ENCODE measurements at regions not wholly inside any gene's neighbourhood (a gene's known extent, or its start where the extent isn't known, plus 50 kb on each side); places are given as distances from the start of the nearest gene placed in this dataset.

GRCh38 chr7:72490301-72490700 lies 78.2 kb upstream of the CALN1 start:
- H3K9me3 ChIP-seq, result no peaks in the 10 kb centered on the region
- H3K4me3 ChIP-seq (ENCODE audit: low read depth, low read length), result no peak overlapping the region
- no peaks in the 10 kb centered on the region for H3K36me3 ChIP-seq
- no peaks in the 10 kb centered on the region for H3K27me3 ChIP-seq
- TF ChIP-seq, protein P1, sequence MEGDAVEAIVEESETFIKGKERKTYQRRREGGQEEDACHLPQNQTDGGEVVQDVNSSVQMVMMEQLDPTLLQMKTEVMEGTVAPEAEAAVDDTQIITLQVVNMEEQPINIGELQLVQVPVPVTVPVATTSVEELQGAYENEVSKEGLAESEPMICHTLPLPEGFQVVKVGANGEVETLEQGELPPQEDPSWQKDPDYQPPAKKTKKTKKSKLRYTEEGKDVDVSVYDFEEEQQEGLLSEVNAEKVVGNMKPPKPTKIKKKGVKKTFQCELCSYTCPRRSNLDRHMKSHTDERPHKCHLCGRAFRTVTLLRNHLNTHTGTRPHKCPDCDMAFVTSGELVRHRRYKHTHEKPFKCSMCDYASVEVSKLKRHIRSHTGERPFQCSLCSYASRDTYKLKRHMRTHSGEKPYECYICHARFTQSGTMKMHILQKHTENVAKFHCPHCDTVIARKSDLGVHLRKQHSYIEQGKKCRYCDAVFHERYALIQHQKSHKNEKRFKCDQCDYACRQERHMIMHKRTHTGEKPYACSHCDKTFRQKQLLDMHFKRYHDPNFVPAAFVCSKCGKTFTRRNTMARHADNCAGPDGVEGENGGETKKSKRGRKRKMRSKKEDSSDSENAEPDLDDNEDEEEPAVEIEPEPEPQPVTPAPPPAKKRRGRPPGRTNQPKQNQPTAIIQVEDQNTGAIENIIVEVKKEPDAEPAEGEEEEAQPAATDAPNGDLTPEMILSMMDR (IDR thresholded peaks at IDR 0.05; ENCODE audit: low read depth, low read length), result no peak
- H3K4me1 ChIP-seq, result no peaks in the 10 kb centered on the region
- DNase-seq, result no peak

DNA sequence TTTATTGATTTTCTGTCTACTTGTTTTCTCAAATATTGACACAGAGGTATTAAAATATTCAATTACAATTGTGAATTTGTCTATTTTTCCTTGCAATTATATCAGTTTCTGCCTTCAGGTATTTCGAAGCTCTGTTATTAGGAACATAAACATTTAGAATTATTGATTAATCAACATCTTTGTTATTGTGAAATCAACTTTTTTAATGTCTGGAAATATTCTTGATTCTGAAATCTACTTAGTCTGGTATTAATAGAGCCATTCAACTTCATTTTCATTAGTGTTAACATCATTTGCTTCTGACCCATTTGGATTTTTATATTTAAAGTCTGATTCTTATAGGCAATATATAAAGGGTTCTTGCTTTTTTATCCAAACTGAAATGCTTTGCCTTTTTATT lies 69.8 kb upstream of the CALN1 start:
- Histone ChIP-seq H3K4me1 (no peaks in the 10 kb centered on the region), H3K27me3 (no peaks in the 10 kb centered on the region; the same call in 1 of the 2 replicates), H3K9me3 (no peaks in the 10 kb centered on the region), H3K4me3 (ENCODE audit: low read depth, low read length) (no peak overlapping the region), H3K36me3 (no peaks in the 10 kb centered on the region)
- DNase-seq, result no peak
- TF ChIP-seq, protein P1 (IDR thresholded peaks at IDR 0.05; ENCODE audit: low read depth, low read length), result no peak

DNA sequence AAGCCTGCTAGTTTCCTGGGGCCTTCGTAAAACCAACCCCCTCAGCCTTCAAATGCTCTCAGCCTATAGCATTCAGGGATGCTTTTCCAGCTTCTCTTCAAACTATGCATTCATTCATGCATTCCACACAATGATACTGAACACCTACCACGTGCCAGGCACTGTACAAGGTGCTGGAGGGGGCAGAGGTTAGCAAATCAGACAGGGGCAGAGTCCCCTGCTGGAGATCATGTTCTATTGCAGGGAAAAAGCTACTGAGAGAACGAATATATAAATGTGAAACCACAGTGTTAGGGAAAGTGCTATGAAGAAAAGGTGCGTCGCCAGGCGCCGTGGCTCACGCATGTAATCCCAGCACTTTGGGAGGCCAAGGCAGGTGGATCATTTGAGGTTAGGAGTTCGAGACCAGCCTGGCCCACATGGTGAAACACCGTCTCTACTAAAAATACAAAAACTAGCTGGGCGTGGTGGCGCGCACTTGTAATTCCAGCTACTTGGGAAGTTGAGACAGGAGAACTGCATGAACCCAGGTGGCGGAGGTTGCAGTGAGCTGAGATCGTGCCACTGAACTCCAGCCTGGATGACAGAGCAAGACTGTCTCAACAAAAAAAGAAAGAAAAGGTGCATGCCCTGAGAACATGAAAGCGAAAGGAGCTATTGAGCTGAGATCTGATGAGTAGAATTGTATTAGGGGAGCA lies 64.6 kb upstream of the CALN1 start:
- no peak for DNase-seq
- no peaks in the 10 kb centered on the region; the same call in 1 of the 2 replicates for H3K27me3 ChIP-seq
- no peaks in the 10 kb centered on the region for H3K9me3 ChIP-seq
- H3K4me3 ChIP-seq (ENCODE audit: low read depth, low read length), result no peak overlapping the region
- no peaks in the 10 kb centered on the region for H3K36me3 ChIP-seq
- TF ChIP-seq, protein P1 (IDR thresholded peaks at IDR 0.05; ENCODE audit: low read depth, low read length), result peak; percentile 28; the same call in 1 of the 2 replicates
- H3K4me1 ChIP-seq, result no peaks in the 10 kb centered on the region

GRCh38 chr7:72467237-72467636 lies 55.1 kb upstream of the CALN1 start:
- Histone ChIP-seq H3K9me3 (no peaks in the 10 kb centered on the region), H3K27me3 (no peaks in the 10 kb centered on the region), H3K36me3 (no peaks in the 10 kb centered on the region), H3K4me3 (ENCODE audit: low read depth, low read length) (no peak overlapping the region), H3K4me1 (no peaks in the 10 kb centered on the region)
- TF ChIP-seq, protein P1 (IDR thresholded peaks at IDR 0.05; ENCODE audit: low read depth, low read length), result no peak
- DNase-seq, result no peak

DNA sequence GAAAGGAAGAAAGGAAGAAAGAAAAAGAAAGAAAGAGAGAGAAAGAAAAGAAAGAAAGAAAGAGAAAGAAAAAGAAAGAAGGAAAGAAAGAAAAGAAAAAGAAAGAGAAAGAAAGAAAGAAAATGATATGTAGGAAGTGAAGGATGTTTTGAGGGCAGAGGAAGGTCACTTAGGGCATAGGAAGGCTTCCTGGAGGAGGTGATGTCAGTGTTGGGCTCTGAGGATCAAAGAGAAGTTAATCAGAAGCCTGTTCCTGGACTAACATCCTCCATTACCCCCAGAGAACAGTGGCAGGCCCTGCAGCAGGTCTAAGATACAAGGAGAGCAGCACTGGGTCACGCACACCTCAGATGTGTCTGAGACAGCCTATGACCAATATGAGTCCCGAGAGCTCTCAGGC lies 54.7 kb upstream of the CALN1 start:
- Histone ChIP-seq H3K4me3 (ENCODE audit: low read depth, low read length) (no peak overlapping the region), H3K27me3 (no peaks in the 10 kb centered on the region), H3K4me1 (no peaks in the 10 kb centered on the region), H3K9me3 (no peaks in the 10 kb centered on the region), H3K36me3 (no peaks in the 10 kb centered on the region)
- TF ChIP-seq, protein P1 (IDR thresholded peaks at IDR 0.05; ENCODE audit: low read depth, low read length), result no peak
- DNase-seq, result no peak

DNA sequence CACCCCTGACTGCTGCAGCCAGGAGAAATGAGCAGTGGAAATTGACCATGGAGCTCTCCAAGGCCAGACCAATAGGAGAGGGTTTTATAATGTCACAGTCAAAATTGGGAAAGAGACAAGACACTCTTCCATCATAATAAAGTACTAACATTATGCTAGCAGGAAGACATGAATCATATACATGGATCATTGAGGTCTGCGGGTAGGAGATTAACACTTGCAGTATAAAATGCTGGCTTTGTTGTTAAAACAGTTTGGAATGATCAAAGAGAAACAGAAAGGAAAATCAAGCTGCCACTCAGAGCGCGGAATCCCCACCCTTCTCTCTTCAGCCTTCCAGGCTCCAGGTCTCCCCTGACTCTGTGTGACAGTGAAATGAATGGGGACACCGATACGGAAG lies 53.4 kb upstream of the CALN1 start:
- Histone ChIP-seq H3K9me3 (no peaks in the 10 kb centered on the region), H3K36me3 (no peaks in the 10 kb centered on the region), H3K27me3 (no peaks in the 10 kb centered on the region), H3K4me3 (ENCODE audit: low read depth, low read length) (no peak overlapping the region), H3K4me1 (no peaks in the 10 kb centered on the region)
- DNase-seq, result no peak
- TF ChIP-seq, protein P1 (IDR thresholded peaks at IDR 0.05; ENCODE audit: low read depth, low read length), result no peak
